H1 (cell line): ENCODE measurements at regions not wholly inside any gene's neighbourhood (a gene's known extent, or its start where the extent isn't known, plus 50 kb on each side); places are given as distances from the start of the nearest gene placed in this dataset.
"Not testable (repeated sequence)": the region's sequence is repeated elsewhere in the genome, so short reads cannot be mapped to it uniquely, and the experiment has no call there.

Experiments used
- ASH2L ChIP-seq: fragments of 200-600, 300-600 bp; sonication (generic); IDR thresholded peaks from one replicate; pipeline ENCODE4 v1.7.1; 2017; ENCODE audit warnings: low read length
- CBX5 ChIP-seq: fragments of 300-800, 300-1000 bp; sonication (generic); IDR thresholded peaks from 2 replicates; pipeline ENCODE4 v1.7.1; 2016; ENCODE audit warnings: antibody characterized with exemption, low read length, low read depth
- CTBP2 ChIP-seq: IDR thresholded peaks from 2 replicates; pipeline ENCODE4 v1.7.0; 2011; ENCODE audit warnings: borderline replicate concordance, mild to moderate bottlenecking, moderate library complexity, mixed read lengths, low read length; ENCODE audit not compliant: insufficient read depth, insufficient read length
- EZH2 ChIP-seq: fragments of 200-600 bp; sonication (generic); IDR thresholded peaks from 2 replicates; pipeline ENCODE4 v1.7.1; 2012; ENCODE audit warnings: low read depth, mild to moderate bottlenecking, moderate library complexity, low read length, inconsistent platforms; ENCODE audit not compliant: severe bottlenecking
- NANOG ChIP-seq: IDR thresholded peaks from 2 replicates; pipeline ENCODE4 v1.6.1; 2011; ENCODE audit warnings: low read length, low read depth, mild to moderate bottlenecking, inconsistent platforms; ENCODE audit not compliant: insufficient read depth, poor library complexity, severe bottlenecking
- POLR2A ChIP-seq, 2 experiments: IDR thresholded peaks; 1 replicate in 1 of 2; 2 replicates in 1 of 2; pipeline ENCODE4 v1.6.1; 2011; ENCODE audit warnings: low read depth in 2 of 2, low read length in 2 of 2, mild to moderate bottlenecking in 2 of 2; ENCODE audit errors: control extremely low read depth in 1 of 2
- POU5F1 ChIP-seq: IDR thresholded peaks from 2 replicates; pipeline ENCODE4 v1.6.1; 2011; ENCODE audit warnings: low read depth, mild to moderate bottlenecking, low read length, moderate library complexity
- SIRT6 ChIP-seq: IDR thresholded peaks from one replicate; pipeline ENCODE4 v1.7.1; 2012; ENCODE audit warnings: low read length, inconsistent platforms
- SP1 ChIP-seq: IDR thresholded peaks from 2 replicates; pipeline ENCODE4 v1.6.1; 2011; ENCODE audit warnings: low read depth, low read length
- SUZ12 ChIP-seq: fragments of 200-600 bp; sonication (generic); IDR thresholded peaks from 2 replicates; pipeline ENCODE4 v1.6.1; 2012; ENCODE audit warnings: mild to moderate bottlenecking, inconsistent platforms, low read length, moderate library complexity, mixed read lengths
- TAF1 ChIP-seq: IDR thresholded peaks from 2 replicates; pipeline ENCODE4 v1.6.1; 2011; ENCODE audit warnings: mild to moderate bottlenecking, low read depth, low read length
- YY1 ChIP-seq: IDR thresholded peaks from 2 replicates; pipeline ENCODE4 v1.6.1; 2011; ENCODE audit warnings: low read depth, mild to moderate bottlenecking, low read length
- ZNF274 ChIP-seq: IDR thresholded peaks from 2 replicates; pipeline ENCODE4 v1.7.0; 2012; ENCODE audit warnings: low read length, borderline replicate concordance; ENCODE audit errors: extremely low read depth
- TF ChIP-seq, protein P1 (sequence below), 3 experiments: IDR thresholded peaks; 1 replicate in 2 of 3; 2 replicates in 1 of 3; pipeline versions ENCODE4 v1.5.1 to v1.6.1; 2011; ENCODE audit warnings: low read length in 3 of 3, mild to moderate bottlenecking in 3 of 3, inconsistent platforms in 2 of 3, low read depth in 1 of 3, moderate library complexity in 1 of 3; ENCODE audit not compliant: insufficient read depth in 1 of 3; ENCODE audit errors: control extremely low read depth in 1 of 3

DNA sequence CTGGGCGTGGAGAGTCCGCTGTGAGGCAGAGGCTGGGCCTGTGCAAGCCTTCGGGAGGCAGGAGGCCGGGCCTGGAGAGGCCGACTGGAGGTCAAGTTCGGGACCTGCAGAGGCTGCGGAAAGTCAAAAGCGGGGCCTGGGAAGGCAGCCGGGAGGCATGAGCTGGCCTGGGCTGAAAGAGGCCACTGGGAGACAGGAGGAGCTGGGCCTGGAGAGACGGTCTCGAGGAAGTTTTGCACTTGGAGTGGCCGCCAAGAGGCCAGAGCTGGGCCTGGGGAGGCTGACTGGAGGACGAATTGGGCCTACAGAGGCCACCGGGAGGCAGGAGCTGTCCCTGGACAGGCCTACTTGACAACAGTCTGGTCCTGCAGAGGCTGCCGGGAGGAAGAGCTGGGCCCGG, 304.7 kb downstream of the ZNF479 start:
- TF ChIP-seq, protein P1, sequence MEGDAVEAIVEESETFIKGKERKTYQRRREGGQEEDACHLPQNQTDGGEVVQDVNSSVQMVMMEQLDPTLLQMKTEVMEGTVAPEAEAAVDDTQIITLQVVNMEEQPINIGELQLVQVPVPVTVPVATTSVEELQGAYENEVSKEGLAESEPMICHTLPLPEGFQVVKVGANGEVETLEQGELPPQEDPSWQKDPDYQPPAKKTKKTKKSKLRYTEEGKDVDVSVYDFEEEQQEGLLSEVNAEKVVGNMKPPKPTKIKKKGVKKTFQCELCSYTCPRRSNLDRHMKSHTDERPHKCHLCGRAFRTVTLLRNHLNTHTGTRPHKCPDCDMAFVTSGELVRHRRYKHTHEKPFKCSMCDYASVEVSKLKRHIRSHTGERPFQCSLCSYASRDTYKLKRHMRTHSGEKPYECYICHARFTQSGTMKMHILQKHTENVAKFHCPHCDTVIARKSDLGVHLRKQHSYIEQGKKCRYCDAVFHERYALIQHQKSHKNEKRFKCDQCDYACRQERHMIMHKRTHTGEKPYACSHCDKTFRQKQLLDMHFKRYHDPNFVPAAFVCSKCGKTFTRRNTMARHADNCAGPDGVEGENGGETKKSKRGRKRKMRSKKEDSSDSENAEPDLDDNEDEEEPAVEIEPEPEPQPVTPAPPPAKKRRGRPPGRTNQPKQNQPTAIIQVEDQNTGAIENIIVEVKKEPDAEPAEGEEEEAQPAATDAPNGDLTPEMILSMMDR (IDR thresholded peaks at IDR 0.05; ENCODE audit: control extremely low read depth in 1 of 3, insufficient read depth in 1 of 3, low read depth in 1 of 3, low read length in 3 of 3): not testable (repeated sequence)
- not testable (repeated sequence) for TF ChIP-seq TAF1; EZH2; CTBP2; SUZ12; YY1; NANOG; SP1; SIRT6; ASH2L; CBX5; POLR2A (IDR thresholded peaks at IDR 0.05; ENCODE audit: control extremely low read depth in 1 of 2, low read depth in 2 of 2, low read length in 2 of 2); ZNF274; POU5F1
